ENCODE measurements at regions not wholly inside any gene's neighbourhood (a gene's known extent, or its start where the extent isn't known, plus 50 kb on each side); places are given as distances from the start of the nearest gene placed in this dataset.

GRCh38 chr4:126306152-126306869 is 991.6 kb downstream of the FAT4 start:
- peak in 1 of 3 donors; percentile 6 for DNase-seq
- TF ChIP-seq, protein P1, sequence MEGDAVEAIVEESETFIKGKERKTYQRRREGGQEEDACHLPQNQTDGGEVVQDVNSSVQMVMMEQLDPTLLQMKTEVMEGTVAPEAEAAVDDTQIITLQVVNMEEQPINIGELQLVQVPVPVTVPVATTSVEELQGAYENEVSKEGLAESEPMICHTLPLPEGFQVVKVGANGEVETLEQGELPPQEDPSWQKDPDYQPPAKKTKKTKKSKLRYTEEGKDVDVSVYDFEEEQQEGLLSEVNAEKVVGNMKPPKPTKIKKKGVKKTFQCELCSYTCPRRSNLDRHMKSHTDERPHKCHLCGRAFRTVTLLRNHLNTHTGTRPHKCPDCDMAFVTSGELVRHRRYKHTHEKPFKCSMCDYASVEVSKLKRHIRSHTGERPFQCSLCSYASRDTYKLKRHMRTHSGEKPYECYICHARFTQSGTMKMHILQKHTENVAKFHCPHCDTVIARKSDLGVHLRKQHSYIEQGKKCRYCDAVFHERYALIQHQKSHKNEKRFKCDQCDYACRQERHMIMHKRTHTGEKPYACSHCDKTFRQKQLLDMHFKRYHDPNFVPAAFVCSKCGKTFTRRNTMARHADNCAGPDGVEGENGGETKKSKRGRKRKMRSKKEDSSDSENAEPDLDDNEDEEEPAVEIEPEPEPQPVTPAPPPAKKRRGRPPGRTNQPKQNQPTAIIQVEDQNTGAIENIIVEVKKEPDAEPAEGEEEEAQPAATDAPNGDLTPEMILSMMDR (IDR thresholded peaks at IDR 0.05): no peak
- intact Hi-C loops (cut with DNase I, micrococcal nuclease): no loop called here
- H3K4me1 ChIP-seq (ENCODE audit: low read depth): no peaks in the 10 kb centered on the region
- ATAC-seq: no peak
- H3K4me3 ChIP-seq: no peak overlapping the region
- peaks cover 1% of the 10 kb centered on the region for H3K9me3 ChIP-seq
- no peaks in the 10 kb centered on the region for H3K36me3 ChIP-seq (ENCODE audit: low read depth)

DNA sequence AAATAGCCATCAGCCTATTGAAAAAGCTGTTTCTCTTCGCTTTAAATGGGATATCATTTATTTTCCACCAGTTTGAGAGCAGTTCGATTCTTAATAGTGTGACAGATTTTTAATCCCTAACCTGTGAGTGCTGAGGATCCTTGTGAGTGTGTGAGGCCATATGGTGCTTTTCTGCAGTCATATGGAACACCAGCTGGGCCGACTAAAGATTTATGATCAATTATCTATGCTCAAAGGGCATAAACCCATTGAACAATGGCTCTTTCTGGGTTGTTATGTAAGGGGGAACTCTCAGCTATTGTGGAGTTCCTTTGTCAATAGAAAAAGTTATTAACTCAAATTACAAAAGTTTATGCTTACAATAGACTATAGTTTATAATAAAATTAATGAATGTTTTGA is 1003.6 kb downstream of the FAT4 start:
- Histone ChIP-seq H3K9me3 (no peaks in the 10 kb centered on the region), H3K4me3 (no peak overlapping the region), H3K4me1 (ENCODE audit: low read depth) (no peaks in the 10 kb centered on the region), H3K36me3 (ENCODE audit: low read depth) (no peaks in the 10 kb centered on the region)
- intact Hi-C loops (cut with DNase I, micrococcal nuclease): no loop called here
- DNase-seq: no peak
- ATAC-seq: no peak
- TF ChIP-seq, protein P1 (IDR thresholded peaks at IDR 0.05): no peak

- H3K36me3 ChIP-seq (ENCODE audit: low read depth): no peaks in the 10 kb centered on the region
- no peak overlapping the region for H3K4me3 ChIP-seq
- TF ChIP-seq, protein P1 (IDR thresholded peaks at IDR 0.05): no peak
- ATAC-seq: no peak
- intact Hi-C loops (cut with DNase I, micrococcal nuclease): no loop called here
- no peaks in the 10 kb centered on the region for H3K4me1 ChIP-seq (ENCODE audit: low read depth)
- no peaks in the 10 kb centered on the region for H3K9me3 ChIP-seq
- DNase-seq: no peak
Observed at GRCh38 chr4:126328914-126329313, 1014.2 kb downstream of the FAT4 start.

GRCh38 chr4:126338548-126338947 is 1023.8 kb downstream of the FAT4 start:
- H3K9me3 ChIP-seq: no peaks in the 10 kb centered on the region
- no peaks in the 10 kb centered on the region for H3K36me3 ChIP-seq (ENCODE audit: low read depth)
- ATAC-seq (no peak), DNase-seq (no peak)
- intact Hi-C loops (cut with DNase I, micrococcal nuclease): no loop called here
- no peak overlapping the region for H3K4me3 ChIP-seq
- TF ChIP-seq, protein P1 (IDR thresholded peaks at IDR 0.05): no peak
- H3K4me1 ChIP-seq (ENCODE audit: low read depth): no peaks in the 10 kb centered on the region

DNA sequence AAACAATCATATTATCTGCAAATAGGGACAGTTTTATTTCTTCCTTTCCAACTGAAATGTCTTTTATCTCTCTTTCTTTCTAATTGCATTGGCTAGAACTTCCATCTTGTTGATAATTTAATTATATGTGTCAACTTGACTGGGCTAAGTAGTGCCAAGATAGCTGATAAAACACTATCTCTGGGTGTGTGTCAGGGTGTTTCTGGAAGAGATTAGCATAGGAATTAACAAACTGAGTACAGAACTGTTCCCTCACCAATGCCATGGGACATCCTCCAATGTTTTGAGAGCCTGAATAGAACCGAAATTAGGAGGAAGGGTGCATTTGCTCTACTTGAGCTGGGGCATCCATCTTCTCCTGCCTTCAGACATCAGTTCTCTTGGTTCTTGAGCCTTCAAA is 1027.2 kb downstream of the FAT4 start:
- H3K4me3 ChIP-seq: no peak overlapping the region
- DNase-seq: no peak
- TF ChIP-seq, protein P1 (IDR thresholded peaks at IDR 0.05): no peak
- intact Hi-C loops (cut with DNase I, micrococcal nuclease): no loop called here
- H3K9me3 ChIP-seq: no peaks in the 10 kb centered on the region
- no peaks in the 10 kb centered on the region for H3K4me1 ChIP-seq (ENCODE audit: low read depth)
- no peaks in the 10 kb centered on the region for H3K36me3 ChIP-seq (ENCODE audit: low read depth)
- no peak for ATAC-seq

- Histone ChIP-seq H3K9me3 (no peaks in the 10 kb centered on the region), H3K36me3 (ENCODE audit: low read depth) (no peaks in the 10 kb centered on the region), H3K4me3 (no peak overlapping the region), H3K4me1 (ENCODE audit: low read depth) (no peaks in the 10 kb centered on the region)
- ATAC-seq: no peak
- TF ChIP-seq, protein P1 (IDR thresholded peaks at IDR 0.05): no peak
- intact Hi-C loops (cut with DNase I, micrococcal nuclease): no loop called here
- no peak for DNase-seq
Observed at GRCh38 chr4:126344472-126344871, 1029.7 kb downstream of the FAT4 start.
